Activated effector memory CD4-positive, alpha-beta T cell treated with anti-CD3 and anti-CD28 coated beads, Interleukin-2, amount 50 U/mL, for 16 hours (primary cell): ENCODE measurements at regions not wholly inside any gene's neighbourhood (a gene's known extent, or its start where the extent isn't known, plus 50 kb on each side); places are given as distances from the start of the nearest gene placed in this dataset.
"Not testable (repeated sequence)": the region's sequence is repeated elsewhere in the genome, so short reads cannot be mapped to it uniquely, and the experiment has no call there.

ENCODE experiments used
- DNase-seq: peaks from one replicate; pipeline ENCODE4 v3.0.0-alpha.2; 2020

GRCh38 chr1:233722212-233722979, 108.5 kb downstream of the KCNK1 start:
- DNase-seq: no peak

DNA sequence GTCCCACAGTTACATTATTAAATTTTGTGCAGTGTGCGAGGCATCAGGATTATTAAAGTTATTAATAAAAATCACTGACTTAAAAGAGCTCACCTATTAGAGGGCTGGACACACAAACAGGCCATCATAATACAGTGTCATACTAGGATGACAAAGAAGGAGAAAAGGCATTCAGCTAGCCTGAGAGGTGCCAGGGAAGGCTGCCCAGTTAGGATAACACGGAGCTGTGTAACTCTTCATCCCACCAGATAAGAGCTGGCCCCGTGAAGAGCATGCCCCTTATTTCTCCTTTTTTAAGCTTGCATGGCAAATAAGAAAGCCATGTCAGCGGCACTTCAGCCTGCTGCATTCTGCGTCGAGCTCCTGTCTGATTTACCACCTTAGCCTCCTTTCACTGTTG, 109.5 kb downstream of the KCNK1 start:
- DNase-seq: no peak

DNA sequence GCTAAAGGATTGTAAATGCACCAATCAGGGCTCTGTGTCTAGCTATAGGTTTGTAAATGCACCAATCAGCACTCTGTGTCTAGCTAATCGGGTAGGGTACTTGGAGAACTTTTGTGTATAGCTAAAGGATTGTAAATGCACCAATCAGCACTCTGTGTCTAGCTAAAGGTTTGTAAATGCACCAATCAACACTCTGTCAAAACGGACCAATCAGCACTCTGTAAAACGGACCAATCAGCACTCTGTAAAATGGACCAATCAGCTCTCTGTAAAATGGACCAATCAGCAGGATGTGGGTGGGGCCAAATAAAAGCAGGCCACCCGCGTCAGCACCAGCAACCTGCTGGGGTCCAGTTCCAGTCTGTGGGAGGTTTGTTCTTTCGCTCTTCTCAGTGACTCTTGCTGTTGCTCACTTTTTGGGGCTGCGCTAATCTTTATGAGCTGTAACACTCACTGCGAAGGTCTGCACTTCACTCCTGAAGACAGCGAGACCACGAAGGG, 110.3 kb downstream of the KCNK1 start:
- not testable (repeated sequence) for DNase-seq

GRCh38 chr1:233725423-233725822, 111.5 kb downstream of the KCNK1 start:
- DNase-seq: no peak

- DNase-seq: no peak
Measured at GRCh38 chr1:233728721-233729120, 114.8 kb downstream of the KCNK1 start.

DNA sequence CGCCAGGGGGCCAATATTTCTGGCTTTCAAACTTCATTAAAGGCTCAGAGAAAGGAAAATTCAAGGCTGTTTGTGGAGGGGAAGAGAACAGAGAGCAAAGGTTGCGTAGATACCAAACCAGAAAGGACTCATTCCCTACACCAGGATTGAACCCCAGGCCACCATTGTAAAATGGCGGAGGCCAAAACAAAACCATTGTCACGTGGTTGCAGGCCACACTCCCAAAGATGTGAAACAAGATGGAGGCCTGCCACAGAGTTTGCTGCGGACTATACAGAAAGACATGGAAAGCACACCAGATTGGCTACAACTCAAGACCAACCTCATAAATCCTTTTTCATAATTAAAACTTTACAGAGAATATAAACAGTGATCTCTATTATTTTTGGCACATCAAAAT, 116.5 kb downstream of the KCNK1 start:
- no peak for DNase-seq

- no peak for DNase-seq
Measured at GRCh38 chr1:233730809-233731208, 116.9 kb downstream of the KCNK1 start.

DNA sequence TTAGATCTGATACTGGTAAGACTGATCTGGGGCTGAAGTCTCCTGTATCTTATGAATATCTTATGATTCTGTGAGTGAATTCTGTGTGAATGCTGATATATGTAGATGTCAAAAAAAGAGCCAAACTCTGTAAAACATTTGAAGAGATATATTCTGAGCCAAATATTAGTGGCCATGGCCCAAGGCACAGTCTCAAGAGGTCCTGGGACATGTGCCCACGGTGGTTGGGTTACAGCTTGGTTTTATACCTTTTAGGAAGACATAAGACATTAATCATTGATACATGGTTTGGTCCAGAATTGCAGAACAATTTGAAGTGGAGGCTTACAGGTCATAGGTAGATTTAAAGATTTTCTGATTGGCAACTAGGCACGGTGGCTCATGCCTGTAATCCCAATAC, 118.3 kb downstream of the KCNK1 start:
- DNase-seq: no peak

DNA sequence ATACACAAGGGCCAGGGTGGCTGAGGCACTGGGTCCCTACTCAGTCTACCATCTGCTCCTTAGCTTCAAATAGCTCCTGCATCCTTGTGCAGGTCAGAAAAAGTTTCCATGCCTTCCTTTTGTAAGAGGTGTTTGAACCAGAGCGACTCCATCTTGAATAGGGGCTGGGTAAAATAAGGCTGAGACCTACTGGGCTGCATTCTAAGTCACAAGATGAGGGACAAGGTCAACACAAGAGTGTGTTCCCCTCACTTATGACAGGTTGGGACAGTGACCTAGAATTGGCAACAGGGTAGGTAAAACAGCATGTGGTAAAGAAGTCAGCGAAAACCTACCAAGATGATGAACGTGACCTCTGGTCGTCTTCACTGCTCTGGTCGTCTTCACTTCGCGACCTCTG, 120.5 kb downstream of the KCNK1 start:
- DNase-seq: no peak

GRCh38 chr1:233735331-233735730, 121.4 kb downstream of the KCNK1 start:
- no peak for DNase-seq

- DNase-seq: no peak
Measured at GRCh38 chr1:233735847-233736246, 121.9 kb downstream of the KCNK1 start.

DNA sequence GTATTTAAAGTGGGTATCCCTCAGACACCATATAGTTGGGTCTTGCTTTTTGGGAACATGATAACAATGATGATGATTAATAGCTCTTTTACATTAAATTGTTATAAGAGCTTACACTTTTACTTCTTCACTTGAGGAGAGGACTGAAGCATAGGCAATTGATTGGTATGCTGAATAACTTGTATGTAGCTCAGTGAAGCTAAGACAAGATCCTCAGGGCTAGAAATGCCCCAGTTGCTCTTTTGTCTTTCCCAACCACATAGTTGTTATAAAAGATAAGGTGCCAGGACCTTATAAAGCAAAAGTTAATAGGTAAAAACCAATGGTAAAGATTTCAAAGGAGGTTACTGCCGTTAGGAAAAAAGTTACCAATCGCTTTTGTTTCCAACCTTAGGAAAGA, 123.4 kb downstream of the KCNK1 start:
- no peak for DNase-seq

DNA sequence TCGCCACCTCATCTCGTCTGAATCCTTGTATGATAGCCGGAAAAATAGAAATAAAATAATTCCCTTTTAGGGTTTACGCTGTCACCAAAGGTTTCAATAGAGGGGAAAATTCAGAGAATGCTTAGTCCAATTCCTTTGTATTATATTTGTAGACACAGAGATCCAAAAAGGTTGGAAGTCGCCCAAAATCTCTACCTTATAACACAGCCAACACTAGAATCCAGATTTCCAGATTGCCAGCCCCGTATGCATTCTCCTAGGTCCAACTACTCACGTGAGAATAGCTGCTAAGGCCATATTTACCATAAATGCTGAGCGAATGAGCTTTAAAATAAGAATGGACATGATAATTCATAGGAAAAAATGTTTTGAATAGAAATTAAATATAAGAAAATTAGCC, 124.5 kb downstream of the KCNK1 start:
- no peak for DNase-seq

DNA sequence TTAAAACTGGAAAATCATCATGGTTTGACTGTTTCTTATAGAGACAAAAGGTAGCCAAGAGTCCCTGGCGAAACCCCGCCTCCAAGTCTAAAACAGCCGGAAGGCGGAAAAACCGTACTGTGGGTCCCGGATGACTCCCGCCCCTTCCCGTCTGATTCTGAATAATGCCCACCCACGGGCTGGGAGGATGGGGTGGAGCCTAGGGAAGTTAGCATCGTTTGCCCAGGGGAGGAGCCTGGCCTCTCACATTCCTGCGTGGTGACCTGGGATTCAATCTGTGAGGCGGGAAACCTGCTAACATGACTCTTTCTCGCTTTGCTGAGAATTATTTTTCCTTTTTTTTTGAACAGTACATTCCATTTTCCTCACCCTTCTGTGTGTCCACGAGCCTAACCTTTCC, 124.9 kb downstream of the KCNK1 start:
- no peak for DNase-seq

DNA sequence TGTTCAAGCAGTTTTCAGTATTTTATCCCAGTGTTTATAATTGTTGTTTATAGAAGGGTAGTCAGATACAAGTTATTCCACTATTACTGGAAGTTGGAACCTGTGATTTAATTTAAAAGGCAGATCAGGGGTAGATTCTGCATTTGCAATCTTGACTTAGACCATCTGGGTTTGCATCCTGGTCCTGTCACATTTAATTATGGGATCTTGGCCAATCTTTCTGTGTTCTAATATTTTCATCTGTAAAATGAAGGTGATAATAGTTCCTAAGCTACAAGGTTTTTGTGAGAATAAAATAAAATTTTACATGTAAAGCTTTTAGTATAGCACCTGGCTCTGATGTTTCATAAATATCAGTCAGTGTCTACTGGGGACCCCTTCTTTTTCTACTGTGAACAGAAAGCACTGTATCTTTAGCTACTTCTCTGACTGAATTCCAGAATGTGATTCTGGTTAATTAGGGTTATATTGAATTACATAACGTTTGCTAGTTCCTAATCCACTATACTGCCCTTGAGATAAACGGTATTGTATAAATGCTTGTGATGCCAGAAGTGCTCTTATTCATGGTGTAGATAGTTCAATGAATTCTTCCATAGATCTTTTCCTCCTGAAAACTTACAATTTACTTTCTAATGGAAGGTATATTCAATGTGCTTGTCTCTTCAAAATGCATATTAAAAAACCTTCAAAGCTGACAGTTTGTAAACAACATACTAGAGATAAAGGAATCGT, 131.0 kb downstream of the KCNK1 start:
- no peak for DNase-seq

- DNase-seq: no peak
Measured at GRCh38 chr1:233750139-233750538, 136.2 kb downstream of the KCNK1 start.

GRCh38 chr1:233759665-233760064, 144.8 kb upstream of the SLC35F3 start:
- DNase-seq: no peak

DNA sequence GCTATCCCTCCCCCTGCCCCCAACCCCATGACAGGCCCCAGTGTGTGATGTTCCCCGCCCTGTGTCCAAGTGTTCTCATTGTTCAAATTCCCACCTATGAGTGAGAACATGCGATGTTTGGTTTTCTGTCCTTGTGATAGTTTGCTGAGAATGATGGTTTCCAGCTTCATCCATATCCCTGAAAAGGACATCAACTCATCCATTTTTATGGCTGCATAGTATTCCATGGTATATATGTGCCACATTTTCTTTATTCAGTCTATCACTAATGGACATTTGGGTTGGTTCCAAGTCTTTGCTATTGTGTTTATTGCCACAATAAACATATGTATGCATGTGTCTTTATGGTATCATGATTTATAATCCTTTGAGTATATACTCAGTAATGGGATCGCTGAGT, 140.2 kb upstream of the SLC35F3 start:
- not testable (repeated sequence) for DNase-seq

DNA sequence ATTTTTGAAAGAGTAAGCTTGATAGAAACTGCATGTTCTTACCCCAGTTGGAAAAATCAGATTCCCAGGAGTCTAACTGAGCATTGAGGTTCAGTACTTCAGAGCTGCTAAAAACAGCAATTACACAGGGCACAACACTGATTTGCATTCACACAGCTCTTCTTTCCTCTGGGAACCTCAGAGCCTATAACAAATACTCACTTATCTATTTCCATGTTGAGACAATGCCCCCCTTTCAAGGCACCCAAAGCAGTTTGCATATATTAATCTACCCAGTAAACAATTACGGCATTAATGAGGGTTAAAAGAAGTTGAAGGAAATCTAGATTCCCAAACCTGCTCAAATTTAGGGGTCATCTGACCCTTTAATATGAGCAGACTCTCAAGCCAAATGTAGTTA, 126.9 kb upstream of the SLC35F3 start:
- DNase-seq: no peak

- no peak for DNase-seq
Measured at GRCh38 chr1:233780049-233780448, 124.4 kb upstream of the SLC35F3 start.

- no peak for DNase-seq
Measured at GRCh38 chr1:233782937-233783586, 121.4 kb upstream of the SLC35F3 start.

DNA sequence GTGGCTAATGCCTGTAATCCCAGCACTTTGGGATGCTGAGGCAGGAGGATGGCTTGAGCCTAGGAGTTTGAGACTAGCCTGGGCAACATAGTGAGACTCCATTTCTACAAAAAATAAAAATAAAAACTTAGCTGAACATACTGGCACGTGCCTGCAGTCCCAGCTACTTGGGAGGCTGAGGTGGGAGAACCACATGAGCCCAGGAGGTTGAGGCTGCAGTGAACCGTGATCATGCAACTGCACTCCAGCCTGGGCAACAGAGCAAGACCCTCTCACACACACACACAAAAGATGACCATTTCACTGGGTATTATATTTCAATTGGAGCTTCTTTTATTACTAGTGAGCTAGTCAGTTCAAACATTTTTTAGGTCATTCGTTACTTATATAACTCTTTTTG, 116.9 kb upstream of the SLC35F3 start:
- DNase-seq: no peak

GRCh38 chr1:233788687-233789086, 115.8 kb upstream of the SLC35F3 start:
- DNase-seq: no peak

DNA sequence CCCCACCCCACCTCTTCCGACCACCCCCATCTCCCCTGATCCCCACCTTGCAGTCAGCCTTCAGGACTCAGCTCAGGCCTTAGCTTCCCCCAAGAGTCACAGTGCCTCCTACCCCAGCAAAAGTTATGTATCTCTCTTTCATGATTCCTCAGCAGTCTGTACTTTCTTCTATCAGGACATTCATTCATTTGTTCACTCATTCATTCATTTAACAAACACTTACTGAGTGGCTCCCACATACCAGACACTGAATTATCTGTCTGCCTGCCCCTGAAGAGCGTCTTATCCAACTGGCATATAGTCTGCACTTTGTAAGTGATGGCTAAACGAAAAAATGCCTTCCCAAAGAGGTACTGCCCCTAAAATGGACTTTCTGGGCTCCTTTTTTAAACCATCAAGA, 114.4 kb upstream of the SLC35F3 start:
- DNase-seq: no peak
